WTC11 (cell line): ENCODE measurements at regions not wholly inside any gene's neighbourhood (a gene's known extent, or its start where the extent isn't known, plus 50 kb on each side); places are given as distances from the start of the nearest gene placed in this dataset.

Experiments
- ATAC-seq: fragments of 200-7000 bp; cut with Tn5 transposase; 2 replicates; pipeline ENCODE4 v1.10.0; 2021; ENCODE audit warnings: mild to moderate bottlenecking, moderate library complexity
- CTCF ChIA-PET: fragments of 300-600 bp; sonication (Branson Sonifier 250); formaldehyde crosslinking; loops from one replicate; lab custom pipeline; 2021; ENCODE audit warnings: antibody characterized with exemption; lab: Charles Lee
- POLR2A ChIA-PET: fragments of 350-600 bp; sonication (Branson Sonifier 250); formaldehyde crosslinking; loops from one replicate; lab custom pipeline; 2021; ENCODE audit warnings: antibody characterized with exemption; lab: Charles Lee
- DNase-seq: peaks from one replicate; pipeline ENCODE4 v3.0.0; 2021; ENCODE audit warnings: low spot score
- H3K27ac Mint-ChIP-seq: 2 replicates; pipeline ENCODE4 v1.8.0; 2021; ENCODE audit warnings: mixed read lengths
- H3K27me3 Mint-ChIP-seq: 2 replicates; pipeline ENCODE4 v1.8.0; 2021; ENCODE audit warnings: low read depth, mild to moderate bottlenecking, moderate library complexity, mixed read lengths
- H3K36me3 Mint-ChIP-seq: 2 replicates; pipeline ENCODE4 v1.8.0; 2021; ENCODE audit warnings: mixed read lengths
- H3K4me1 Mint-ChIP-seq: 2 replicates; pipeline ENCODE4 v1.8.0; 2022; ENCODE audit warnings: mixed read lengths
- H3K4me3 Mint-ChIP-seq: 2 replicates; pipeline ENCODE4 v1.8.0; 2021; ENCODE audit warnings: mild to moderate bottlenecking, moderate library complexity, mixed read lengths
- H3K9me3 Mint-ChIP-seq: 2 replicates; pipeline ENCODE4 v1.8.0; 2021; ENCODE audit warnings: mixed read lengths
- ATF1 ChIP-seq: sonication (generic); formaldehyde crosslinking; IDR thresholded peaks from 2 replicates; pipeline ENCODE4 v1.8.1; 2023; ENCODE audit warnings: mild to moderate bottlenecking, moderate library complexity, missing genetic modification reagents
- CDX4 ChIP-seq: fragments of 250-450 bp; sonication (Bioruptor Pico); IDR thresholded peaks from 2 replicates; pipeline ENCODE4 v1.9.0; 2021; ENCODE audit warnings: moderate library complexity, mild to moderate bottlenecking, inconsistent platforms, borderline replicate concordance
- CREB1 ChIP-seq: sonication (generic); formaldehyde crosslinking; IDR thresholded peaks from 2 replicates; pipeline ENCODE4 v1.8.0; 2023; ENCODE audit warnings: mild to moderate bottlenecking, missing genetic modification reagents
- E2F4 ChIP-seq: sonication (generic); formaldehyde crosslinking; IDR thresholded peaks from 2 replicates; pipeline ENCODE4 v1.8.1; 2022; ENCODE audit warnings: low read depth, mild to moderate bottlenecking, moderate library complexity, missing genetic modification reagents, borderline replicate concordance
- FOXP1 ChIP-seq: sonication (generic); formaldehyde crosslinking; IDR thresholded peaks from 2 replicates; pipeline ENCODE4 v1.8.0; 2022; ENCODE audit warnings: missing genetic modification reagents, mild to moderate bottlenecking, moderate library complexity, borderline replicate concordance
- GTF2I ChIP-seq: fragments of 250-450 bp; sonication (Bioruptor Pico); conservative IDR thresholded peaks from 2 replicates; pipeline ENCODE4 v1.4.0; 2021; ENCODE audit warnings: mild to moderate bottlenecking
- IRF1 ChIP-seq: sonication (generic); formaldehyde crosslinking; IDR thresholded peaks from 2 replicates; pipeline ENCODE4 v1.8.0; 2023; ENCODE audit warnings: missing genetic modification reagents
- JUN ChIP-seq: sonication (generic); formaldehyde crosslinking; IDR thresholded peaks from 2 replicates; pipeline ENCODE4 v1.8.0; 2023; ENCODE audit warnings: mild to moderate bottlenecking, missing genetic modification reagents
- NFATC4 ChIP-seq: fragments of 250-450 bp; sonication (Bioruptor Pico); IDR thresholded peaks from 2 replicates; pipeline ENCODE4 v1.9.0; 2021; ENCODE audit warnings: mild to moderate bottlenecking
- PRRX2 ChIP-seq: fragments of 250-450 bp; sonication (Bioruptor Pico); IDR thresholded peaks from 2 replicates; pipeline ENCODE4 v1.8.0; 2021; ENCODE audit warnings: mild to moderate bottlenecking
- SMAD4 ChIP-seq: sonication (generic); formaldehyde crosslinking; IDR thresholded peaks from 2 replicates; pipeline ENCODE4 v1.8.0; 2022; ENCODE audit warnings: mild to moderate bottlenecking, missing genetic modification reagents
- TP53 ChIP-seq: sonication (generic); formaldehyde crosslinking; IDR thresholded peaks from 2 replicates; pipeline ENCODE4 v1.8.1; 2023; ENCODE audit warnings: mild to moderate bottlenecking, missing genetic modification reagents
- USF1 ChIP-seq: sonication (generic); formaldehyde crosslinking; IDR thresholded peaks from 2 replicates; pipeline ENCODE4 v1.8.0; 2022; ENCODE audit warnings: mild to moderate bottlenecking, missing genetic modification reagents
- ZBTB21 ChIP-seq: sonication (generic); formaldehyde crosslinking; IDR thresholded peaks from 2 replicates; pipeline ENCODE4 v1.8.1; 2023; ENCODE audit warnings: mild to moderate bottlenecking, missing genetic modification reagents, borderline replicate concordance
- ZMAT4 ChIP-seq: fragments of 250-450 bp; sonication (Bioruptor Pico); IDR thresholded peaks from 2 replicates; pipeline ENCODE4 v1.9.0; 2021; ENCODE audit warnings: mild to moderate bottlenecking
- ZNF232 ChIP-seq: sonication (generic); formaldehyde crosslinking; IDR thresholded peaks from 2 replicates; pipeline ENCODE4 v1.8.0; 2022; ENCODE audit warnings: mild to moderate bottlenecking, missing genetic modification reagents
- ZNF263 ChIP-seq: sonication (generic); formaldehyde crosslinking; IDR thresholded peaks from 2 replicates; pipeline ENCODE4 v1.8.1; 2022; ENCODE audit warnings: low read depth, mild to moderate bottlenecking, moderate library complexity, missing genetic modification reagents
- ZNF317 ChIP-seq: sonication (generic); formaldehyde crosslinking; IDR thresholded peaks from 2 replicates; pipeline ENCODE4 v1.8.1; 2023; ENCODE audit warnings: low read depth, mild to moderate bottlenecking, moderate library complexity, missing genetic modification reagents, borderline replicate concordance
- ZNF532 ChIP-seq: fragments of 250-450 bp; sonication (Bioruptor Pico); IDR thresholded peaks from 2 replicates; pipeline ENCODE4 v1.9.0; 2021; ENCODE audit warnings: mild to moderate bottlenecking, borderline replicate concordance
- ZNF671 ChIP-seq: fragments of 250-450 bp; sonication (Bioruptor Pico); IDR thresholded peaks from 2 replicates; pipeline ENCODE4 v1.8.0; 2021; ENCODE audit warnings: mild to moderate bottlenecking
- ZSCAN18 ChIP-seq: fragments of 250-450 bp; sonication (Bioruptor Pico); IDR thresholded peaks from 2 replicates; pipeline ENCODE4 v2.1.2; 2022; ENCODE audit warnings: mild to moderate bottlenecking, moderate library complexity

- Mint-ChIP-seq H3K27me3 (no peaks in the 10 kb centered on the region), H3K4me1 (peaks cover 3% of the 10 kb centered on the region; the same call in 1 of the 2 replicates)
- TF ChIP-seq ZNF232 (CRISPR knock-in tag): no peak
- no peak for TF ChIP-seq ZMAT4 (CRISPR knock-in tag)
- TF ChIP-seq, all 79 proteins: peak for 0
- ChIA-PET POLR2A (no interaction called here), CTCF (no interaction called here)
- ATAC-seq (no peak), DNase-seq (no peak)
- no peak overlapping the region for H3K4me3 Mint-ChIP-seq
- no peaks in the 10 kb centered on the region for H3K36me3 Mint-ChIP-seq
- no peaks in the 10 kb centered on the region for H3K9me3 Mint-ChIP-seq
- no peak overlapping the region for H3K27ac Mint-ChIP-seq
Observed at GRCh38 chr7:83777406-83778072, 128.6 kb upstream of the SEMA3E start.

GRCh38 chr7:83769407-83769806 lies 120.5 kb upstream of the SEMA3E start:
- H3K4me1 Mint-ChIP-seq: no peaks in the 10 kb centered on the region
- DNase-seq (no peak), ATAC-seq (no peak)
- POLR2A ChIA-PET: no interaction called here
- H3K4me3 Mint-ChIP-seq: no peak overlapping the region
- CTCF ChIA-PET: no interaction called here
- TF ChIP-seq GTF2I (CRISPR knock-in tag) (no peak), CDX4 (CRISPR knock-in tag) (no peak), NFATC4 (no peak), ZBTB21 (CRISPR knock-in tag) (no peak), USF1 (CRISPR knock-in tag) (no peak), FOXP1 (CRISPR knock-in tag) (no peak), IRF1 (CRISPR knock-in tag) (no peak), ZSCAN18 (no peak), ATF1 (CRISPR knock-in tag) (no peak), ZNF232 (CRISPR knock-in tag) (no peak), ZNF671 (CRISPR knock-in tag) (no peak)
- no peaks in the 10 kb centered on the region for H3K36me3 Mint-ChIP-seq
- no peak overlapping the region for H3K27ac Mint-ChIP-seq
- H3K27me3 Mint-ChIP-seq: no peaks in the 10 kb centered on the region
- H3K9me3 Mint-ChIP-seq: no peaks in the 10 kb centered on the region

GRCh38 chr7:83751217-83751616 lies 102.3 kb upstream of the SEMA3E start:
- peaks cover 50% of the 10 kb centered on the region for H3K9me3 Mint-ChIP-seq
- no peak for DNase-seq
- TF ChIP-seq SMAD4 (CRISPR knock-in tag) (no peak), CREB1 (CRISPR knock-in tag) (no peak), ZNF263 (CRISPR knock-in tag) (no peak)
- peaks cover 33% of the 10 kb centered on the region for H3K36me3 Mint-ChIP-seq
- peaks cover 4% of the 10 kb centered on the region; the same call in 1 of the 2 replicates for H3K27me3 Mint-ChIP-seq
- no peak overlapping the region for H3K4me3 Mint-ChIP-seq
- H3K4me1 Mint-ChIP-seq: no peaks in the 10 kb centered on the region
- ATAC-seq: no peak
- CTCF ChIA-PET: no interaction called here
- H3K27ac Mint-ChIP-seq: no peak overlapping the region
- POLR2A ChIA-PET: no interaction called here

GRCh38 chr7:83749495-83749894 lies 100.6 kb upstream of the SEMA3E start:
- CTCF ChIA-PET: no interaction called here
- Mint-ChIP-seq H3K4me1 (no peaks in the 10 kb centered on the region), H3K9me3 (peaks cover 49% of the 10 kb centered on the region), H3K4me3 (no peak overlapping the region), H3K27ac (no peak overlapping the region), H3K36me3 (peaks cover 33% of the 10 kb centered on the region), H3K27me3 (peaks cover 4% of the 10 kb centered on the region; the same call in 1 of the 2 replicates)
- POLR2A ChIA-PET: no interaction called here
- no peak for DNase-seq
- ATAC-seq: no peak
- no peak for TF ChIP-seq ZNF317 (CRISPR knock-in tag)
- no peak for TF ChIP-seq E2F4 (CRISPR knock-in tag)
- TF ChIP-seq ZNF532 (CRISPR knock-in tag): no peak
- TF ChIP-seq TP53 (CRISPR knock-in tag): no peak
- no peak for TF ChIP-seq JUN (CRISPR knock-in tag)
- no peak for TF ChIP-seq PRRX2 (CRISPR knock-in tag)
